GM13976 (cell line): ENCODE measurements at regions not wholly inside any gene's neighbourhood (a gene's known extent, or its start where the extent isn't known, plus 50 kb on each side); places are given as distances from the start of the nearest gene placed in this dataset.

Experiments used
- DNase-seq: peaks from one replicate; pipeline ENCODE4 v3.0.0; 2012; ENCODE audit warnings: low spot score
- in situ Hi-C: fragments of 300-500 bp; cut with MboI; formaldehyde crosslinking; loops from one replicate; pipeline ENCODE4 v1.12.0; 2022; ENCODE audit warnings: low sequenced_read_pairs, mixed read lengths, inconsistent platforms; ENCODE audit not compliant: unreplicated experiment
- TF ChIP-seq, protein P1 (sequence below): IDR thresholded peaks from 2 replicates; pipeline ENCODE4 v1.5.1; 2012; ENCODE audit warnings: borderline replicate concordance, mild to moderate bottlenecking; ENCODE audit not compliant: insufficient read depth; ENCODE audit errors: extremely low read depth, missing control alignments, control extremely low read depth

DNA sequence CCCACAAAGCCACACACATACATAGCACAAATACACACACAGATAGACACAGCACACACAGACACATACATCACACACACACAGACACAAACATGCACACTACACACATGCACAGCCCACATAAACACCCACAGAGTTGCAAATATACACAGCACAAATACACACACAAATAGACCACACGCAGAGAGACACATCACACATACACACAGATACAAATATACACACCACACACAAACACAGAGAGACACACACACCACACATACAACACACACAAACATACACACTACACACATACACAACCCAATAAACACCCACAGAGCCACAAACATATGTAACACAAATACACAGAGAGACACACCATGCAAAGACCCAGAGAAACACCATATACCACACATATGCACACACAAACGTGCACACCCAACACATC is 154.9 kb downstream of the GLUL start:
- in situ Hi-C loops = no loop called here
- TF ChIP-seq, protein P1, sequence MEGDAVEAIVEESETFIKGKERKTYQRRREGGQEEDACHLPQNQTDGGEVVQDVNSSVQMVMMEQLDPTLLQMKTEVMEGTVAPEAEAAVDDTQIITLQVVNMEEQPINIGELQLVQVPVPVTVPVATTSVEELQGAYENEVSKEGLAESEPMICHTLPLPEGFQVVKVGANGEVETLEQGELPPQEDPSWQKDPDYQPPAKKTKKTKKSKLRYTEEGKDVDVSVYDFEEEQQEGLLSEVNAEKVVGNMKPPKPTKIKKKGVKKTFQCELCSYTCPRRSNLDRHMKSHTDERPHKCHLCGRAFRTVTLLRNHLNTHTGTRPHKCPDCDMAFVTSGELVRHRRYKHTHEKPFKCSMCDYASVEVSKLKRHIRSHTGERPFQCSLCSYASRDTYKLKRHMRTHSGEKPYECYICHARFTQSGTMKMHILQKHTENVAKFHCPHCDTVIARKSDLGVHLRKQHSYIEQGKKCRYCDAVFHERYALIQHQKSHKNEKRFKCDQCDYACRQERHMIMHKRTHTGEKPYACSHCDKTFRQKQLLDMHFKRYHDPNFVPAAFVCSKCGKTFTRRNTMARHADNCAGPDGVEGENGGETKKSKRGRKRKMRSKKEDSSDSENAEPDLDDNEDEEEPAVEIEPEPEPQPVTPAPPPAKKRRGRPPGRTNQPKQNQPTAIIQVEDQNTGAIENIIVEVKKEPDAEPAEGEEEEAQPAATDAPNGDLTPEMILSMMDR = no peak
- no peak for DNase-seq

DNA sequence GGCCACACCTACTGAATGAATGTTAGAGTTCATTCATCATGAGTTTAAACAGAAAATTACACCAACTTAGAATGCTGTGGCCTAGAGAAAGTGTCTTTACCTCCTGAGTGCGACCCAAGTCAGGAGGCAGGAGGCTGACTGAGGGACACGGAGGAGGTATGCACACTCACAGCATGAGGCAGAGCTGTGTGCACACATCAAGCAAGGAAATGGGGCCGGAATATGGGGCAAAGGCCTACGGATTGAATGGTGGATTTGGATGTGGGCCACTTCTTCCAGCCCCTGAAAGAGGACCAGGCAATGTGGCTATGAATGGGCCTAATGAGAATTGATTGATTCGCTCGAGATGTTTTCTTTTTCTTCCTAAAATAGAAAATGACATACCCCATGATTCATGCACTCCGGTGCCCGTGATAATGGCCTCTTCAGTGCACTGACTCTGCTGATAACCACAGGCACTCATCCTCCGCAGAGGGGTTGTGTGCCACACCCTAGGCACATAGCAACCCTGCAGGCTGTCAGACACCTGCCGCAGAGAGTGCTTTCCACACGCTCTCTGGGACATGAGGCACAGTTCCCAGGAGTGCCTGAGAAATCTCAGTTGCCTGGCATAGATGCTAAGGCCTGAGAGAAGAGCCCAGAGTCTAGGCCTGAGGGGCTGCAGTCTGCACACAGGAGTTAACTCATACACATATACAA is 155.5 kb downstream of the GLUL start:
- TF ChIP-seq, protein P1 = no peak
- in situ Hi-C loops = no loop called here
- DNase-seq = no peak

DNA sequence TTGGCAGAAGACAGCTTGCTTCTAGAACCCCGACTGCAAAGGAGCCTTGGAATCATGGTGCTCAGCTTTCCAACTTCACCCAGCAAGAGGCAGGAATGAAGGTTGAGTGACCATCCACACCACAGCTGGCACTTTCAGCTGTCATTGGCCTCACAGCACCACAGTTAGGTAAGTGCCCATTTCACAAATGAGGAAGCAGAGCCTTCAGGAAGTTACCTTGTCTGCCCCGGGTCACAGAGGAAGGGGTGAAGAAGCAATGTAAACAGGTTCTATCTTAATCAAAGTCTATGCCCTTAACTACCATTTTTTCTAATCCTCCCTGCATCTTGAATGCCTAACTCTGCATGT is 156.0 kb downstream of the GLUL start:
- TF ChIP-seq, protein P1 = no peak
- in situ Hi-C loops = no loop called here
- DNase-seq = no peak

DNA sequence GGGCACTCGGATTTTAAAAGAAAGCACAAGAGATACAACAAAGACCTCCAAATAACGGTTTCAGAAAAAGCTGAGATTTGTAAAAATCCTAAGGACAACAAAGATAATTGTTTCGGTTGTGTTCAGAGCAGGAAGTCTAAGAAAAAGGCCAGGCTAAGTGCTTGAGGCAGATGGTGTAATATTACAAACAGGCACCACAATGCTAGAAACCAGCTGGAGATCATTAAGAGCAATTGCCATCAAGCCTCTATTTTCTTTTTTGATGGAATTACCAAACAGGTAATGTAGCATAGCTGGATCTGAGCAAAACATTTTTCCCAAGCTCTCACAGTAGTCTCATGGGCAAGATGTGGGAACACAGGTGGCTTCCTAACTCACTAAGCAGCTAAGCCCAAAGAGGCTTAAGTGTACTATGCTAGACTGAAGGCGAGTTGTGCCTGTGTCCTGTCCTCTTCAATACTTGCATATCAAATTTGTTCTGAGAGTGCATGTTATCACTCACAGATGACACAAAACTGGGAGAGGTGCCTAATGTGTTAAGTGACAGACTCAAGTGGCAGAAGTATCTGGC is 161.6 kb downstream of the GLUL start:
- in situ Hi-C loops = no loop called here
- no peak for DNase-seq
- TF ChIP-seq, protein P1 = no peak

DNA sequence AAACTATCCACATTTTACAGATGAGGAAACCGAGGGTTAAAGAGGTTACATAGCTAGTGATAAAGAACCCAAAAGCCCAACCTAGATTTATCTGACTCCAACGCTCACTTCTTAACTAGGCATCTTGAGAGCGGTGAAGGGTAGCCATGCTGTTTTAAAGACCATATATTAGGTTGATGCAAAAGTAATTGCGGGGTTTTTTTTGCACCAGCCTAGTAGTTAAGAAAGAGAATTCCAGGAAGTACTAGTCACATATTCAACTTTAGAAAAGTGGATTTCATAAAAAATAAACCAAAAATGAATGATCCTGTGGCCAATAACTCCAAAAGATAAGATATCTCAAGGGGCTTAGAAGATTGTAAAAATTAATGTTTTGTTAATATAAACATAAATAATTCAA is 162.1 kb downstream of the GLUL start:
- TF ChIP-seq, protein P1 = no peak
- in situ Hi-C loops = no loop called here
- DNase-seq = no peak

DNA sequence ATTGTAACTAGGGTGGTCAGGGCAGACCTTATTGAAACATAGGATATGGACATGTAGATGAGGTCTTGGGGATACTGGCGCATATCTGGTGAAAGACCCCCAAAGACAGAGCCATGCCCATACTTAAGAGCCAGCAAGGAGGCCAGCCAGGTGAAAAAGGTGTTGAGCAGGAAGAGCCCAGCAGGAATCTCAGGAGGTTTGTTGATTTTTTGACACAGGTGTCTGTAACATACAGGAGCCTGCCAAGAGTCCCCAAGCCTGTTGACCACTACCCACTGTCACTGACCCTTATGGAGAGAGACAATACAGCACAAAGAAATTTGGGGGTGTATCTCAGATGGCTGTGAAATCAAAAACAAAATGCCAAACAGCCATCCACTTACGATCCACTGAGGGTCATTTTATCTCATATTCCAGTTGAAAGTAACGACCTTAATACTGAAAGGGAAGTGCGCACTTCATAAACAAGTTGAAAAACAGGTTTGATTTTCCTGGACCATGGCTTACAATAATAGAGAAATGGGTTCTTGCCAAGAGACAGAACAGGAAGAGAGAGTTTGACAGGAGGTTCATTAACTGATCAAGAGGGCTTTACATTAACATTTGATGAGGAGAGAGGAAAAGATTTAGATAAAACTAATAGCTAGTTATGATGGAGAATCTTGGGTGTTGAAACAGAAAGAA is 163.6 kb downstream of the GLUL start:
- TF ChIP-seq, protein P1 = no peak

More for the DNA sequence above, 163.6 kb downstream of the GLUL start:
- in situ Hi-C loops = no loop called here
- no peak for DNase-seq
